Peyer's patch (tissue), 4 donors: ENCODE measurements at regions not wholly inside any gene's neighbourhood (a gene's known extent, or its start where the extent isn't known, plus 50 kb on each side); places are given as distances from the start of the nearest gene placed in this dataset.

Source experiments
- DNase-seq, 3 donors: peaks; one replicate each; pipeline ENCODE4 v3.0.0-alpha.2; 2017 to 2019
- H3K27ac ChIP-seq, 4 donors: fragments of 200-600 bp; sonication (generic); one replicate each; pipeline ENCODE4 v1.5.1; 2016 to 2019
- H3K27me3 ChIP-seq, 2 donors: fragments of 200-600 bp; sonication (generic); one replicate each; pipeline ENCODE4 v1.5.1; 2019
- H3K36me3 ChIP-seq, 3 donors: fragments of 200-600 bp; sonication (generic); one replicate each; pipeline ENCODE4 v1.5.1; 2016 to 2019
- H3K4me1 ChIP-seq, 4 donors: fragments of 200-600 bp; sonication (generic); one replicate each; pipeline ENCODE4 v1.5.1; 2016 to 2019
- H3K4me3 ChIP-seq, 4 donors: fragments of 200-600 bp; sonication (generic); 1 replicate in 3 of 4; 2 replicates in 1 of 4; pipeline ENCODE4 v1.5.1; 2016 to 2019; ENCODE audit warnings: mild to moderate bottlenecking in 1 of 4
- H3K9me3 ChIP-seq, 4 donors: fragments of 200-600 bp; sonication (generic); one replicate each; pipeline ENCODE4 v1.5.1; 2016 to 2019; ENCODE audit warnings: mild to moderate bottlenecking in 1 of 4
- CTCF ChIP-seq, 6 experiments: fragments of 450-650 bp in 4 of 6; fragments of 200-600 bp in 2 of 6; sonication (generic) in 1 of 6; IDR thresholded peaks; one replicate each; pipeline ENCODE4 v1.5.1; 2017 to 2019; ENCODE audit warnings: antibody characterized with exemption in 6 of 6, mild to moderate bottlenecking in 3 of 6, moderate library complexity in 1 of 6
- POLR2A ChIP-seq, 2 donors: fragments of 450-650 bp; IDR thresholded peaks; one replicate each; pipeline ENCODE4 v1.5.1; 2017; ENCODE audit warnings: antibody characterized with exemption in 2 of 2, mild to moderate bottlenecking in 2 of 2, moderate library complexity in 2 of 2

DNA sequence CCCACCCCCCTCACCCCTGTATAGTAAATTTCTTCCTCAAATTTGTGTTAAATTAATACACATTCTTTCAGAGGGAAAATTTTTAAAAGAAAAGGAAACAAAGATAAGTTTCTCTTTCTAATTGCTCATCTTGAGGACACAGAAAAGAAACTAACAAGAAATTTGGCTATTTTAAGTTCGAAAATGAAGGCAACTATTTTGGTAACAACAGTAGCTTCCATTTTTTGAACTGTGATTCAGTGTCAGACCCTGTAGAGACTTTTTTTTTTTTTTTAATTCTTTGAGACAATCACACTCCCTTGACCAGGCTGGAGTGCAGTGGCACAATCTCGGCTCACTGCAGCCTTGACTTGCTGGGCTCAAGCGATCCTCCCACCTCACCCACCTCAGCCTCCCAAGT is 194.9 kb downstream of the SS18 start:
- no peak for DNase-seq
- TF ChIP-seq POLR2A (IDR thresholded peaks at IDR 0.05): no peak
- no peak for TF ChIP-seq CTCF (IDR thresholded peaks at IDR 0.05)
- Histone ChIP-seq H3K4me3 (no peak overlapping the region), H3K27me3 (no peaks in the 10 kb centered on the region), H3K9me3 (no peaks in the 10 kb centered on the region), H3K36me3 (no peaks in the 10 kb centered on the region), H3K27ac (no peak overlapping the region), H3K4me1 (no peaks in the 10 kb centered on the region)

GRCh38 chr18:25886283-25886682 is 204.1 kb downstream of the SS18 start:
- H3K27ac ChIP-seq: no peak overlapping the region
- no peaks in the 10 kb centered on the region for H3K4me1 ChIP-seq
- H3K9me3 ChIP-seq: no peaks in the 10 kb centered on the region
- H3K27me3 ChIP-seq: no peaks in the 10 kb centered on the region
- no peaks in the 10 kb centered on the region for H3K36me3 ChIP-seq
- no peak for TF ChIP-seq CTCF (IDR thresholded peaks at IDR 0.05)
- no peak for TF ChIP-seq POLR2A (IDR thresholded peaks at IDR 0.05)
- DNase-seq: no peak
- no peak overlapping the region for H3K4me3 ChIP-seq

- no peaks in the 10 kb centered on the region for H3K9me3 ChIP-seq
- H3K4me3 ChIP-seq: no peak overlapping the region
- H3K36me3 ChIP-seq: no peaks in the 10 kb centered on the region
- no peak overlapping the region for H3K27ac ChIP-seq
- no peak for TF ChIP-seq POLR2A (IDR thresholded peaks at IDR 0.05)
- TF ChIP-seq CTCF (IDR thresholded peaks at IDR 0.05): no peak
- DNase-seq: no peak
- H3K27me3 ChIP-seq: no peaks in the 10 kb centered on the region
- H3K4me1 ChIP-seq: no peaks in the 10 kb centered on the region
These were observed 207.3 kb downstream of the SS18 start for GRCh38 chr18:25883091-25883490.

DNA sequence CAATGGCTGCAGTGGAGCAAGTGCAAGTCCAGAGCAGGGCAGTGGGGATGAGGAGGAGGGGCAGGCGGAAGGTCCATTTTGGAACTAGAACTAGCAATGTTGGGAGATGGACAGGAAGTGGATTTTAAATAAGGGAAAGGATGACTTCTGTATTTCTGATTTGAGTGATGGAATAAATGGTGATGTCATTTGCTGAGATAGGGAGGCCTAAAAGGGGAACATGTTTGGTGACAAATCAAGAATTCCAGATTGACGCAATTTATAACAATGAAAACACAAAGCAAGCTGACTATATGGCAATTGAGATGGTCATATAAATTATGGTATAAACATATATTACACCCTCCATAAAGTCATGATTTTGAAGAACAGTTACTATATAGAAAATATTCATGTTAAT is 209.3 kb downstream of the SS18 start:
- no peaks in the 10 kb centered on the region for H3K4me1 ChIP-seq
- no peaks in the 10 kb centered on the region for H3K36me3 ChIP-seq
- H3K4me3 ChIP-seq: no peak overlapping the region
- DNase-seq: no peak
- H3K27ac ChIP-seq: no peak overlapping the region
- no peaks in the 10 kb centered on the region for H3K9me3 ChIP-seq
- H3K27me3 ChIP-seq: no peaks in the 10 kb centered on the region
- TF ChIP-seq POLR2A (IDR thresholded peaks at IDR 0.05) (no peak), CTCF (IDR thresholded peaks at IDR 0.05) (no peak)

GRCh38 chr18:25880441-25880840 is 210.0 kb downstream of the SS18 start:
- Histone ChIP-seq H3K27me3 (no peaks in the 10 kb centered on the region), H3K9me3 (no peaks in the 10 kb centered on the region), H3K4me3 (no peak overlapping the region), H3K27ac (no peak overlapping the region), H3K36me3 (no peaks in the 10 kb centered on the region), H3K4me1 (no peaks in the 10 kb centered on the region)
- no peak for DNase-seq
- TF ChIP-seq POLR2A (IDR thresholded peaks at IDR 0.05) (no peak), CTCF (IDR thresholded peaks at IDR 0.05) (no peak)

GRCh38 chr18:25876330-25876948 is 214.0 kb downstream of the SS18 start:
- Histone ChIP-seq H3K27ac (no peak overlapping the region), H3K27me3 (no peaks in the 10 kb centered on the region), H3K36me3 (no peaks in the 10 kb centered on the region), H3K4me3 (no peak overlapping the region), H3K9me3 (no peaks in the 10 kb centered on the region), H3K4me1 (no peaks in the 10 kb centered on the region)
- no peak for DNase-seq
- TF ChIP-seq POLR2A (IDR thresholded peaks at IDR 0.05) (no peak), CTCF (IDR thresholded peaks at IDR 0.05) (no peak)
